Activated B cell treated with CpG ODN at 0.5 μM for 24 hours (primary cell): ENCODE measurements at regions not wholly inside any gene's neighbourhood (a gene's known extent, or its start where the extent isn't known, plus 50 kb on each side); places are given as distances from the start of the nearest gene placed in this dataset.
"Not testable (repeated sequence)": the region's sequence is repeated elsewhere in the genome, so short reads cannot be mapped to it uniquely, and the experiment has no call there.

ENCODE experiments used
- ATAC-seq: fragments of 200-7000 bp; cut with Tn5 transposase; one replicate; pipeline ENCODE4 v1.10.0; 2021; ENCODE audit warnings: low read depth, mild to moderate bottlenecking, moderate library complexity
- CTCF ChIA-PET: fragments of 350-600 bp; sonication (Branson Sonifier 250); formaldehyde crosslinking; loops from one replicate; lab custom pipeline; 2021; ENCODE audit warnings: antibody characterized with exemption; lab: Charles Lee
- POLR2A ChIA-PET: fragments of 350-600 bp; sonication (Branson Sonifier 250); formaldehyde crosslinking; loops from one replicate; lab custom pipeline; 2021; ENCODE audit warnings: antibody characterized with exemption; lab: Charles Lee
- DNase-seq: peaks from one replicate; pipeline ENCODE4 v3.0.0; 2022
- H3K27ac Mint-ChIP-seq: one replicate; pipeline ENCODE4 v1.8.0; 2020; ENCODE audit warnings: mixed read lengths
- H3K27me3 Mint-ChIP-seq: one replicate; pipeline ENCODE4 v1.8.0; 2021; ENCODE audit warnings: mixed read lengths
- H3K36me3 Mint-ChIP-seq: one replicate; pipeline ENCODE4 v1.8.0; 2021; ENCODE audit warnings: low read depth, mixed read lengths
- H3K4me1 Mint-ChIP-seq: one replicate; pipeline ENCODE4 v1.8.0; 2021; ENCODE audit warnings: mixed read lengths
- H3K4me3 Mint-ChIP-seq: one replicate; pipeline ENCODE4 v1.8.0; 2020; ENCODE audit warnings: mild to moderate bottlenecking, mixed read lengths
- H3K9me3 Mint-ChIP-seq: one replicate; pipeline ENCODE4 v1.8.0; 2020; ENCODE audit warnings: mixed read lengths
- CTCF ChIP-seq: fragments of 200-600 bp; IDR thresholded peaks from one replicate; pipeline ENCODE4 v1.8.0; 2022; ENCODE audit warnings: antibody characterized with exemption, mild to moderate bottlenecking
- intact Hi-C: fragments of 100-400 bp; cut with micrococcal nuclease; formaldehyde crosslinking; loops from one replicate; pipeline ENCODE4 v1.15.1; 2024

DNA sequence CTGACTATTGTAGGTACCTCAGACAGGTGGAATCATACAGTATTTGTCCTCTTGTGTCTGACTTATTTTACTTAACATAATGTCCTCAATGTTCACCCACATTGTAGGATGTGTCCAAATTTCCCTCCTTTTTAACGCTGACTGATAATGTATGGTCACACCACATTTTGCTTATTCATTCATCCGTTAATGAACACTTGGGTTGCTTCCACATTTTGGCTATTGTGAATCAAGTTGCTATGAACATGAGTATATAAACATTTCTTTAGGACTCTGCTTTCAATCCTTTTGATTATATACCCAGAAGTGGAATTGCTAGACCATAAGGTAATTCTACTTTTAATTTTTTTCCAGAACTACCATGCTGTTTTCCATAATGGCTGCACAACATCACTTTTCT is 87.0 kb upstream of the NDP start:
- intact Hi-C loops, result no loop called here
- POLR2A ChIA-PET, result no interaction called here

DNA sequence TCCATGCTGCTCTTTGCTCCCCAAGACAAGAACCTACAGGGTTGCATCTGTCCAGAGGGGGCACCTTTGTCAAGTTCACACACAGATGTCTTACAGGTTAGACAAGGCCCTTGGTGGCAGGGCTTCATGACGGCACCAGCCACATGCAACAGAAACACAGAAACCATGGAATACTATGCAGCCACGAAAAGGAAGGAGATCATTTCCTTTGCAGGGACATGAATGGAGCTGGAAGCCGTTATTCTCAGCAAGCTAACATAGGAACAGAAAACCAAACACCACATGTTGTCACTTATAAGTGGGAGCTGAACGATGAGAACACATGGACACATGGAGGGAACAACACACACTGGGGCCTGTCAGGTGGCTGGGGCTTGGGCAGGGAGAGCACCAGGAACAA is 85.1 kb upstream of the NDP start:
- ATAC-seq (no peak), DNase-seq (no peak)
- H3K27me3 Mint-ChIP-seq, result peaks cover 2% of the 10 kb centered on the region
- peaks cover 2% of the 10 kb centered on the region for H3K9me3 Mint-ChIP-seq
- intact Hi-C loops, result no loop called here
- no peak overlapping the region for H3K4me3 Mint-ChIP-seq
- H3K27ac Mint-ChIP-seq, result no peak overlapping the region
- H3K36me3 Mint-ChIP-seq, result no peaks in the 10 kb centered on the region
- no peaks in the 10 kb centered on the region for H3K4me1 Mint-ChIP-seq
- CTCF ChIA-PET, result no interaction called here
- POLR2A ChIA-PET, result no interaction called here
- TF ChIP-seq CTCF, result no peak

More for the DNA sequence above, 87.0 kb upstream of the NDP start:
- Mint-ChIP-seq H3K4me3 (no peak overlapping the region), H3K36me3 (no peaks in the 10 kb centered on the region), H3K27me3 (peaks cover 2% of the 10 kb centered on the region), H3K4me1 (no peaks in the 10 kb centered on the region), H3K27ac (no peak overlapping the region), H3K9me3 (peaks cover 2% of the 10 kb centered on the region)
- CTCF ChIA-PET, result no interaction called here
- TF ChIP-seq CTCF, result no peak
- DNase-seq (no peak), ATAC-seq (no peak)

DNA sequence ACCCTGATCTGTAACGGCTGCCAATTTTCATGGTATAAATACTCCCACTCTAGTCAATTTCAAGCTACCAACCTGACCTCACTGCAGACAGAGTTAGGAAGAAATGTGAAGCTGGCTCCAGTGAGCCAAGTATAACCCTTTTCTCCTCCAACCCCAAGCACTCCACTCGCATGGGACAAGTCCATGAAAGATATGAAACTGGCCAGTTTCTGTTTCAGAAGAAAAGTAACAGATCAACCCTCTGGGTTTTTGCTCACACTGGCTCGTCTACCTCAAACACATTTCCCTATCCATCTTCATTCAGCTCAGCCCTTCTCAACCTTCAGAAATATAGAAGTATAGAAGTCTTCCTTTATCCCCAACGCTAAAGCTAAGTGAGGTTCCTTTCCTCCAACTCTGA is 82.4 kb upstream of the NDP start:
- intact Hi-C loops, result no loop called here
- Mint-ChIP-seq H3K27me3 (peaks cover 2% of the 10 kb centered on the region), H3K4me3 (no peak overlapping the region), H3K4me1 (no peaks in the 10 kb centered on the region), H3K27ac (no peak overlapping the region), H3K36me3 (no peaks in the 10 kb centered on the region), H3K9me3 (peaks cover 2% of the 10 kb centered on the region)
- no peak for DNase-seq
- TF ChIP-seq CTCF, result no peak
- POLR2A ChIA-PET, result no interaction called here
- ATAC-seq, result no peak
- CTCF ChIA-PET, result no interaction called here

DNA sequence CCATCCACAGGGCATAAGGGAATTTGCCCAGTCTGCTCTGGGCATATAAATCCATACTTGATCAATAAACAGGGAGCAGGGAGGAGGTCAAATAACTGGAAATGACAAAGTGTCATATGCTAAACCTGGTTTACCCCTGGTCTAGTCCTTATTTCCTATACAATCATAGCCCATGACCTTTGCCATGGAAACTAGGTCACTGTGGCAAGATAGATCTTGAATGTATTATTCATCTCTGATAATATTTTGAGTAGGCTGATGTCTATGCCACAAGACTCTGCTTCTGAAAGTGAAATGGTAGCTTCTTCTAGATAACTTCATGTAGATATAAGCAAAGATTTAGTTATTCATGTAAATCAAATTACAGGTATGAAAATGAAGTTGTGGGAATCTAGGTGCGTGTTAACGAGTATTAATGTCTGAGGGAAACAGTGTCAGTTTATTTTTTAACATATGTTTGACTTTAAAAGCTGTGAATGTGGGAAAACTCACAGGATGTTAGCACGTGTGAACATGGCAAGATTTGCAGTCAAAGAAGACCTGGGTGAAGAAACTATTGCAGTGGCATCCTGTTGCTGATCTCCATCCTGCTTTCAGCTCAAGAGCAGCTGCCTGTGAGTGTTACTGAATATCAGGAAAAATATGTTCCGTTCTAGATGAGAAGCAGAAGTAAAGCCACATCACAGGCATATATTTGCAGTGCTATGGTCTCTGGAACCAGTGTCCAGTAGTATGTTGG is 81.8 kb upstream of the NDP start:
- Mint-ChIP-seq H3K36me3 (no peaks in the 10 kb centered on the region), H3K27me3 (peaks cover 2% of the 10 kb centered on the region), H3K4me1 (no peaks in the 10 kb centered on the region), H3K4me3 (no peak overlapping the region), H3K27ac (no peak overlapping the region), H3K9me3 (peaks cover 2% of the 10 kb centered on the region)
- CTCF ChIA-PET, result no interaction called here
- ATAC-seq, result no peak
- POLR2A ChIA-PET, result no interaction called here
- intact Hi-C loops, result no loop called here
- TF ChIP-seq CTCF, result no peak
- no peak for DNase-seq

- ATAC-seq, POLR2A ChIA-PET, H3K27ac Mint-ChIP-seq, intact Hi-C loops, DNase-seq, H3K4me1 Mint-ChIP-seq, CTCF ChIA-PET, H3K4me3 Mint-ChIP-seq, H3K36me3 Mint-ChIP-seq, H3K27me3 Mint-ChIP-seq, H3K9me3 Mint-ChIP-seq: not testable (repeated sequence)
These were observed 71.9 kb upstream of the NDP start for GRCh38 chrX:44045106-44045505.

- DNase-seq (no peak), ATAC-seq (no peak)
- no peaks in the 10 kb centered on the region for H3K36me3 Mint-ChIP-seq
- H3K27ac Mint-ChIP-seq, result no peak overlapping the region
- CTCF ChIA-PET, result no interaction called here
- no peak for TF ChIP-seq CTCF
- intact Hi-C loops, result no loop called here
- POLR2A ChIA-PET, result no interaction called here
- no peak overlapping the region for H3K4me3 Mint-ChIP-seq
- H3K4me1 Mint-ChIP-seq, result no peaks in the 10 kb centered on the region
- H3K27me3 Mint-ChIP-seq, result no peaks in the 10 kb centered on the region
- no peaks in the 10 kb centered on the region for H3K9me3 Mint-ChIP-seq
These were observed 70.3 kb upstream of the NDP start for GRCh38 chrX:44043496-44043895.
